Endothelial cell of umbilical vein (primary cell): ENCODE measurements at regions not wholly inside any gene's neighbourhood (a gene's known extent, or its start where the extent isn't known, plus 50 kb on each side); places are given as distances from the start of the nearest gene placed in this dataset.

Source experiments
- BruUV-seq: library from RNA; stranded (reverse); fragments of 400-500 nt; replicated peaks from 2 replicates; lab custom pipeline; 2021; lab: Mats Ljungman, UMichigan
- CTCF ChIA-PET: fragments of 300-600, 350-600 bp; sonication (Branson Sonifier 250); formaldehyde crosslinking; loops from one replicate; lab custom pipeline; 2021; ENCODE audit warnings: antibody characterized with exemption, inconsistent platforms; lab: Charles Lee
- POLR2A ChIA-PET: fragments of 300-600, 350-600 bp; sonication (Branson Sonifier 250); formaldehyde crosslinking; loops from one replicate; lab custom pipeline; 2021; ENCODE audit warnings: antibody characterized with exemption, inconsistent platforms; lab: Charles Lee
- DNase-seq: peaks from one replicate; pipeline ENCODE4 v3.0.0-alpha.2; 2011; ENCODE audit warnings: low read depth, low spot score
- FAIRE-seq: peaks from 2 replicates; lab custom pipeline; 2011; peaks lifted over from hg19 to GRCh38; lab: Jason Lieb, UNC
- H2AFZ ChIP-seq: 2 replicates; pipeline ENCODE4 v1.6.0; 2012; ENCODE audit warnings: low read depth, low read length, control low read depth, inconsistent platforms
- H3K27ac ChIP-seq: 2 replicates; pipeline ENCODE4 v1.5.1; 2011; ENCODE audit warnings: low read depth, mild to moderate bottlenecking, control low read depth, low read length, moderate library complexity; ENCODE audit not compliant: insufficient read depth
- H3K27me3 ChIP-seq, 2 experiments: 2 replicates each; pipeline versions ENCODE4 v1.6.0 to v1.6.1; 2011; ENCODE audit warnings: low read length in 2 of 2, mixed read lengths in 1 of 2; ENCODE audit not compliant: control insufficient read depth in 2 of 2, insufficient read depth in 2 of 2
- H3K36me3 ChIP-seq, 2 experiments: 2 replicates in 1 of 2; 3 replicates in 1 of 2; pipeline ENCODE4 v1.5.1; 2011; ENCODE audit warnings: low read length in 2 of 2, mild to moderate bottlenecking in 1 of 2, moderate library complexity in 1 of 2; ENCODE audit not compliant: control insufficient read depth in 2 of 2, insufficient read depth in 2 of 2; ENCODE audit errors: extremely low read depth in 1 of 2
- H3K4me1 ChIP-seq: 3 replicates; pipeline ENCODE4 v1.5.1; 2011; ENCODE audit warnings: mild to moderate bottlenecking, low read length; ENCODE audit not compliant: control insufficient read depth, insufficient read depth; ENCODE audit errors: extremely low read depth
- H3K4me2 ChIP-seq: 2 replicates; pipeline ENCODE4 v1.6.1; 2011; ENCODE audit warnings: low read length, control low read depth, mixed read lengths; ENCODE audit not compliant: insufficient read depth
- H3K4me3 ChIP-seq, 3 experiments: fragments of 200-600 bp in 1 of 3; sonication (generic), shearing (Covaris generic) in 1 of 3; replicated peaks in 1 of 3; 2 replicates each; pipeline ENCODE4 v1.5.1; 2011 to 2016; ENCODE audit warnings: control low read depth in 3 of 3, low read length in 3 of 3, mild to moderate bottlenecking in 2 of 3, inconsistent platforms in 1 of 3, low read depth in 1 of 3, moderate library complexity in 1 of 3; ENCODE audit not compliant: insufficient read depth in 1 of 3
- H3K79me2 ChIP-seq: 2 replicates; pipeline ENCODE4 v1.6.0; 2012; ENCODE audit warnings: low read length, inconsistent platforms; ENCODE audit not compliant: control insufficient read depth, insufficient read depth
- H3K9ac ChIP-seq: replicated peaks from 2 replicates; pipeline ENCODE3; 2011; ENCODE audit warnings: low read length, control low read depth; ENCODE audit not compliant: insufficient read depth; ENCODE audit errors: extremely low read depth
- H3K9me1 ChIP-seq: replicated peaks from 3 replicates; pipeline ENCODE4 v1.6.0; 2011; ENCODE audit warnings: mild to moderate bottlenecking, low read length; ENCODE audit not compliant: control insufficient read depth, insufficient read depth; ENCODE audit errors: extremely low read depth
- H3K9me3 ChIP-seq: replicated peaks from 2 replicates; pipeline ENCODE4 v1.5.1; 2012; ENCODE audit warnings: low read length, inconsistent platforms; ENCODE audit not compliant: control insufficient read depth, insufficient read depth
- H4K20me1 ChIP-seq: replicated peaks from 2 replicates; pipeline ENCODE3; 2011; ENCODE audit warnings: mild to moderate bottlenecking, low read length; ENCODE audit not compliant: control insufficient read depth, insufficient read depth; ENCODE audit errors: extremely low read depth
- CTCF ChIP-seq, 2 donors: IDR thresholded peaks; 1 replicate in 1 of 2; 2 replicates in 1 of 2; pipeline ENCODE4 v1.5.1; 2011; ENCODE audit warnings: low read length in 2 of 2, mild to moderate bottlenecking in 2 of 2, moderate library complexity in 2 of 2, control low read depth in 1 of 2, inconsistent platforms in 1 of 2, low read depth in 1 of 2; ENCODE audit not compliant: insufficient read depth in 1 of 2; ENCODE audit errors: extremely low read depth in 1 of 2
- EZH2 ChIP-seq: IDR thresholded peaks from 2 replicates; pipeline ENCODE4 v1.6.1; 2012; ENCODE audit warnings: borderline replicate concordance, low read depth, mild to moderate bottlenecking, moderate library complexity, low read length, inconsistent platforms; ENCODE audit not compliant: severe bottlenecking
- FOS ChIP-seq: IDR thresholded peaks from 2 replicates; pipeline ENCODE4 v1.6.1; 2011; ENCODE audit warnings: mild to moderate bottlenecking, low read length, moderate library complexity, borderline replicate concordance; ENCODE audit not compliant: insufficient read depth
- GATA2 ChIP-seq: IDR thresholded peaks from 2 replicates; pipeline ENCODE4 v1.7.0; 2011; ENCODE audit warnings: low read depth, mild to moderate bottlenecking, moderate library complexity, mixed read lengths, low read length; ENCODE audit not compliant: insufficient read length, insufficient read depth
- JUN ChIP-seq: IDR thresholded peaks from 2 replicates; pipeline ENCODE4 v1.6.1; 2011; ENCODE audit warnings: borderline replicate concordance, low read depth; ENCODE audit not compliant: insufficient read length, insufficient read depth
- MAX ChIP-seq: IDR thresholded peaks from 2 replicates; pipeline ENCODE4 v1.6.1; 2011; ENCODE audit not compliant: insufficient read depth, insufficient read length
- MYC ChIP-seq: IDR thresholded peaks from one replicate; pipeline ENCODE4 v1.6.1; 2011; ENCODE audit warnings: mild to moderate bottlenecking, low read depth, low read length
- POLR2A ChIP-seq: IDR thresholded peaks from 2 replicates; pipeline ENCODE4 v1.6.1; 2012; ENCODE audit warnings: low read depth, mild to moderate bottlenecking, control low read depth, low read length
- POLR2AphosphoS5 ChIP-seq: IDR thresholded peaks from 2 replicates; pipeline ENCODE4 v1.6.1; 2012; ENCODE audit warnings: low read depth, mild to moderate bottlenecking, control low read depth, low read length, moderate library complexity; ENCODE audit not compliant: insufficient read depth
- dilution Hi-C: fragments of 300-500 bp; cut with MboI; formaldehyde crosslinking; loops from one replicate; pipeline ENCODE4 v1.15.0; 2019; ENCODE audit warnings: low sequenced_read_pairs; ENCODE audit not compliant: extremely low pct_ligation_motif_present
- intact Hi-C: fragments of 100-400 bp; cut with micrococcal nuclease; formaldehyde crosslinking; loops from one replicate; pipeline ENCODE4 v1.10.0; 2022

- no peak for DNase-seq
- CTCF ChIA-PET: interaction anchor here (1.5 kb wide), 1 partner anchor 32 kb away, joined by 3 read pairs; no protein-coding TSS in a partner anchor
- Histone ChIP-seq H2AFZ (no peak overlapping the region), H3K9ac (no peak overlapping the region), H3K4me2 (no peak overlapping the region), H3K4me3 (no peak overlapping the region), H3K9me3 (peaks cover 5% of the 10 kb centered on the region), H3K9me1 (no peaks in the 10 kb centered on the region), H3K36me3 (no peaks in the 10 kb centered on the region), H3K79me2 (no peaks in the 10 kb centered on the region), H3K27me3 (no peaks in the 10 kb centered on the region), H4K20me1 (no peaks in the 10 kb centered on the region), H3K4me1 (no peaks in the 10 kb centered on the region), H3K27ac (no peak overlapping the region)
- dilution Hi-C loops (no loop called here), intact Hi-C loops (no loop called here)
- BruUV-seq: no TSS peak
- no peak for TF ChIP-seq MYC
- no peak for FAIRE-seq
- POLR2A ChIA-PET: no interaction called here
These were observed 262.5 kb upstream of the ST6GAL2 start for GRCh38 chr2:107148496-107148895.

GRCh38 chr2:107160640-107161239, 274.8 kb upstream of the ST6GAL2 start:
- peaks cover 5% of the 10 kb centered on the region for H3K9me3 ChIP-seq
- TF ChIP-seq POLR2AphosphoS5 (no peak), EZH2 (no peak), FOS (no peak), MAX (no peak), GATA2 (no peak), CTCF (IDR thresholded peaks at IDR 0.05; ENCODE audit: extremely low read depth in 1 of 2, insufficient read depth in 1 of 2, low read depth in 1 of 2, low read length in 2 of 2) (no peak), JUN (no peak), POLR2A (no peak), MYC (no peak)
- ChIA-PET CTCF (no interaction called here), POLR2A (no interaction called here)
- no peaks in the 10 kb centered on the region for H4K20me1 ChIP-seq
- H3K4me1 ChIP-seq: no peaks in the 10 kb centered on the region
- no TSS peak for BruUV-seq
- H3K27me3 ChIP-seq: no peaks in the 10 kb centered on the region
- H3K4me2 ChIP-seq: no peak overlapping the region
- intact Hi-C loops (no loop called here), dilution Hi-C loops (no loop called here)
- DNase-seq (no peak), FAIRE-seq (no peak)
- H3K79me2 ChIP-seq: no peaks in the 10 kb centered on the region
- no peaks in the 10 kb centered on the region for H3K9me1 ChIP-seq
- no peak overlapping the region for H3K9ac ChIP-seq
- H3K36me3 ChIP-seq: no peaks in the 10 kb centered on the region
- no peak overlapping the region for H3K4me3 ChIP-seq
- H2AFZ ChIP-seq: no peak overlapping the region
- H3K27ac ChIP-seq: no peak overlapping the region
